Small intestine (tissue), 7 donors: ENCODE measurements at regions not wholly inside any gene's neighbourhood (a gene's known extent, or its start where the extent isn't known, plus 50 kb on each side); places are given as distances from the start of the nearest gene placed in this dataset.
"Not testable (repeated sequence)": the region's sequence is repeated elsewhere in the genome, so short reads cannot be mapped to it uniquely, and the experiment has no call there.

Experiments used
- DNase-seq, 2 donors: peaks; one replicate each; pipeline versions ENCODE4 v3.0.0 to v3.0.0-alpha.2; 2013
- FAIRE-seq: peaks from 2 replicates; lab custom pipeline; 2012; peaks lifted over from hg19 to GRCh38; lab: Jason Lieb, UNC
- H3K27ac ChIP-seq, 3 donors: one replicate each; pipeline ENCODE4 v1.5.1; 2013; ENCODE audit warnings: low read length in 2 of 3, mild to moderate bottlenecking in 2 of 3, control low read depth in 1 of 3, inconsistent platforms in 1 of 3, low read depth in 1 of 3, moderate library complexity in 1 of 3
- H3K27me3 ChIP-seq, 3 donors: one replicate each; pipeline ENCODE4 v1.6.1; 2013; ENCODE audit warnings: low read length in 3 of 3, inconsistent platforms in 1 of 3; ENCODE audit not compliant: control insufficient read depth in 3 of 3, insufficient read depth in 3 of 3
- H3K36me3 ChIP-seq, 3 donors: one replicate each; pipeline ENCODE4 v1.6.1; 2013; ENCODE audit warnings: low read length in 3 of 3, inconsistent platforms in 1 of 3, low read depth in 1 of 3, mild to moderate bottlenecking in 1 of 3, moderate library complexity in 1 of 3; ENCODE audit not compliant: control insufficient read depth in 3 of 3, insufficient read depth in 2 of 3
- H3K4me1 ChIP-seq, 3 donors: one replicate each; pipeline ENCODE4 v1.6.1; 2013; ENCODE audit warnings: low read length in 2 of 3, inconsistent platforms in 1 of 3, low read depth in 1 of 3, mild to moderate bottlenecking in 1 of 3, moderate library complexity in 1 of 3; ENCODE audit not compliant: control insufficient read depth in 3 of 3, insufficient read depth in 2 of 3
- H3K4me3 ChIP-seq, 3 donors: one replicate each; pipeline ENCODE4 v1.5.1; 2013; ENCODE audit warnings: low read length in 3 of 3, control low read depth in 1 of 3, inconsistent platforms in 1 of 3, low read depth in 1 of 3, mild to moderate bottlenecking in 1 of 3, moderate library complexity in 1 of 3
- H3K9me3 ChIP-seq, 2 donors: one replicate each; pipeline ENCODE4 v1.6.1; 2013; ENCODE audit warnings: low read depth in 1 of 2, low read length in 1 of 2; ENCODE audit not compliant: control insufficient read depth in 2 of 2, insufficient read depth in 1 of 2
- WGBS, 3 donors: extraction: QIAGEN DNeasy Blood & Tissue Kit; methylation state at CpG; one replicate each; pipeline ENCODE4 v1.1.7; 2013; 5-methylcytosine and 5-hydroxymethylcytosine counted together
- donor health status: healthy with polysubstance abuse.
- donor health status: control.
- donor health status: control.
- donor health status: Bipolar disorder and iron deficiency.
- donor health status: healthy.

GRCh38 chr17:72378414-72379390 is 257.9 kb downstream of the SOX9 start:
- no peaks in the 10 kb centered on the region for H3K36me3 ChIP-seq
- FAIRE-seq (no peak), DNase-seq (no peak)
- no peaks in the 10 kb centered on the region for H3K9me3 ChIP-seq
- no peak overlapping the region for H3K4me3 ChIP-seq
- no peak overlapping the region for H3K27ac ChIP-seq
- no peaks in the 10 kb centered on the region for H3K4me1 ChIP-seq
- H3K27me3 ChIP-seq, result no peaks in the 10 kb centered on the region
- WGBS, 3 donors, result 64 to 73% (median 72%) methylated on average over 21 to 23 of the region's 23 CpGs

GRCh38 chr17:72379516-72379915 is 258.7 kb downstream of the SOX9 start:
- Histone ChIP-seq H3K36me3 (no peaks in the 10 kb centered on the region), H3K27me3 (no peaks in the 10 kb centered on the region), H3K27ac (no peak overlapping the region), H3K4me3 (no peak overlapping the region), H3K4me1 (no peaks in the 10 kb centered on the region), H3K9me3 (no peaks in the 10 kb centered on the region)
- WGBS, 3 donors, result 80 to 87% (median 82%) methylated on average over 11 of the region's 11 CpGs
- FAIRE-seq, result no peak
- DNase-seq, result no peak

GRCh38 chr17:72380120-72380519 is 259.3 kb downstream of the SOX9 start:
- WGBS, 3 donors, result 89 to 91% (median 90%) methylated on average over 6 of the region's 6 CpGs
- H3K27ac ChIP-seq, result no peak overlapping the region
- no peaks in the 10 kb centered on the region for H3K9me3 ChIP-seq
- FAIRE-seq, result no peak
- no peaks in the 10 kb centered on the region for H3K4me1 ChIP-seq
- no peak overlapping the region for H3K4me3 ChIP-seq
- no peaks in the 10 kb centered on the region for H3K36me3 ChIP-seq
- H3K27me3 ChIP-seq, result no peaks in the 10 kb centered on the region
- DNase-seq, result no peak

GRCh38 chr17:72380737-72381136 is 259.9 kb downstream of the SOX9 start:
- no peaks in the 10 kb centered on the region for H3K9me3 ChIP-seq
- no peak for DNase-seq
- no peaks in the 10 kb centered on the region for H3K4me1 ChIP-seq
- no peaks in the 10 kb centered on the region for H3K27me3 ChIP-seq
- no peaks in the 10 kb centered on the region for H3K36me3 ChIP-seq
- FAIRE-seq, result no peak
- WGBS, 3 donors, result 70 to 85% (median 71%) methylated on average over 1 of the region's 1 CpG
- no peak overlapping the region for H3K4me3 ChIP-seq
- H3K27ac ChIP-seq, result no peak overlapping the region

- Histone ChIP-seq H3K4me1 (no peaks in the 10 kb centered on the region), H3K36me3 (no peaks in the 10 kb centered on the region), H3K27ac (no peak overlapping the region), H3K4me3 (no peak overlapping the region), H3K9me3 (no peaks in the 10 kb centered on the region), H3K27me3 (no peaks in the 10 kb centered on the region)
- 74 to 86% (median 85%) methylated on average over 12 of the region's 12 CpGs for WGBS, 3 donors
- FAIRE-seq (no peak), DNase-seq (no peak)
Observed at GRCh38 chr17:72381597-72382397, 261.0 kb downstream of the SOX9 start.

GRCh38 chr17:72382971-72383722 is 262.3 kb downstream of the SOX9 start:
- H3K9me3 ChIP-seq, result no peaks in the 10 kb centered on the region
- no peak overlapping the region for H3K27ac ChIP-seq
- H3K4me3 ChIP-seq, result no peak overlapping the region
- WGBS, 3 donors, result 42 to 83% (median 71%) methylated on average over 26 of the region's 26 CpGs
- DNase-seq, result no peak
- H3K36me3 ChIP-seq, result no peaks in the 10 kb centered on the region
- no peak for FAIRE-seq
- no peaks in the 10 kb centered on the region for H3K27me3 ChIP-seq
- H3K4me1 ChIP-seq, result no peaks in the 10 kb centered on the region

GRCh38 chr17:72385475-72385874 is 264.7 kb downstream of the SOX9 start:
- H3K27me3 ChIP-seq, result no peaks in the 10 kb centered on the region
- no peak for FAIRE-seq
- no peaks in the 10 kb centered on the region for H3K36me3 ChIP-seq
- no peak overlapping the region for H3K4me3 ChIP-seq
- WGBS, 3 donors, result 89 to 91% (median 90%) methylated on average over 3 of the region's 3 CpGs
- no peaks in the 10 kb centered on the region for H3K4me1 ChIP-seq
- no peaks in the 10 kb centered on the region for H3K9me3 ChIP-seq
- DNase-seq, result no peak
- no peak overlapping the region for H3K27ac ChIP-seq

GRCh38 chr17:72386173-72386572 is 265.4 kb downstream of the SOX9 start:
- 89 to 97% (median 92%) methylated on average over 1 of the region's 1 CpG for WGBS, 3 donors
- not testable (repeated sequence) for DNase-seq

More at GRCh38 chr17:72386173-72386572, 265.4 kb downstream of the SOX9 start:
- H3K27me3 ChIP-seq, H3K27ac ChIP-seq, H3K4me3 ChIP-seq, H3K36me3 ChIP-seq, H3K4me1 ChIP-seq, FAIRE-seq, H3K9me3 ChIP-seq: not testable (repeated sequence)
